ENCODE measurements at regions not wholly inside any gene's neighbourhood (a gene's known extent, or its start where the extent isn't known, plus 50 kb on each side); places are given as distances from the start of the nearest gene placed in this dataset.

DNA sequence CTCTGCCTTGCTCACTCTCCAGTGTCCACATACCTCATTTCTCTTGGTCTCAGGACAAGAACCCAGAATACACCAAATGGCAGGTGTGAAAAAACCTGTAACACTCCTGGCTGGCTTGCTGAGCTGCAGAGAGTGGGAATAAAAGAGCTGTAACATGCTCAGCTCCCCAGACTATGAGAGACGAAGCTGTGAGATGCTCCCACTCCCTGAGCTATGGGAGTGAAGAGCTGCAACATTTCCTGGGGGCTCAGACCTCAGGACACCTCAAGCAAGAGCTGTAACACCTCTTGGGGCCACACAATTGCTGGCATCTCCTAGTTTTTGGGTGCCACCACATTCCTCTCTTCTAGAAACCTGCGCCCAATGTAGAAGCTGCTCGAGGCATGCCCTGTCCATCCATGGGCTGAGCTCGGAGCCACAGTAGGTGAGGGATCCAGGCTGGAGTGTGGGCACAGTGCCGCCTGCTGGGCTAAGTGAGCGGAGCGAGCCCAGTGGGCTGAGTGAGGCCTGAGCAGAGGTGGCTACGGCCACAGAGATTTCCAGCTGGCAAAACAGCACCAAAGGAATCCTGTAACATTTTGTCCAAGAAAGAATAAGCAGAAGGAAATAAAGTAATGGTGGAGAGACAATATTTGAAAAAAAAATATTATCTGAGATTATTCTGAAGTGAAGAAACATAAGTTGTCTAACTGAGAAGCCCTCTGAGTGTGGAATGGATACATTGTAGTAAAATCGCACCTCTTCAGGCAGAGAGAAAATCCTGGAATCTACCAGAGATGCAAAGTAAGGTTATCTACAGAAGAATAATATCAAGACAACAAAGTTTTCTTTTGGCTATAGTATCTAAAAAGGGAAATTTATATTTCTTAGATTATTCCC lies 186.2 kb upstream of the PCDH9 start:
- TF ChIP-seq CTCF (IDR thresholded peaks at IDR 0.05; ENCODE audit: insufficient read depth, low read depth, low read length, missing control alignments), result peak; percentile 64
- H3K4me3 ChIP-seq (ENCODE audit: low read length), result no peak overlapping the region
- DNase-seq (ENCODE audit: low read depth), result peak; percentile 50

DNA sequence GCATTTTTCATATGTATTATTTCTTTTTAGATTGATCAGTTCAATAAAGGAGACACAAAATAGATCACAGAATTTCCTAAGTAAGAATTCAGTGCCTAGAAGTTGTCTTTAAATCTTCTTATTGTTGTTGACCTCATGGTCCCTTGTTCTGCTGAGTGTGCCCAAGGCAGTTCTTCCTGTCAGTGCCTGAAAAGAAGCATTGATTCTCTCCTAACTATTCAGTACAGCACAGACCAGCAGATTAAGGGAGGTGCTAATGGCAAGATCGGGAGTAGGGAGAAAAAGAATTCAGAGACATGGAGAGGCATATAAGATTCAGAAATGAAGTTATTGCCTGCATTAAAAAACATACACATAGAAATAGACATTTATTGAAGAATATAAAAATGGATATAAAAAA lies 180.5 kb upstream of the PCDH9 start:
- no peak overlapping the region for H3K4me3 ChIP-seq (ENCODE audit: low read length)
- no peak for DNase-seq (ENCODE audit: low read depth)
- no peak for TF ChIP-seq CTCF (IDR thresholded peaks at IDR 0.05; ENCODE audit: insufficient read depth, low read depth, low read length, missing control alignments)

DNA sequence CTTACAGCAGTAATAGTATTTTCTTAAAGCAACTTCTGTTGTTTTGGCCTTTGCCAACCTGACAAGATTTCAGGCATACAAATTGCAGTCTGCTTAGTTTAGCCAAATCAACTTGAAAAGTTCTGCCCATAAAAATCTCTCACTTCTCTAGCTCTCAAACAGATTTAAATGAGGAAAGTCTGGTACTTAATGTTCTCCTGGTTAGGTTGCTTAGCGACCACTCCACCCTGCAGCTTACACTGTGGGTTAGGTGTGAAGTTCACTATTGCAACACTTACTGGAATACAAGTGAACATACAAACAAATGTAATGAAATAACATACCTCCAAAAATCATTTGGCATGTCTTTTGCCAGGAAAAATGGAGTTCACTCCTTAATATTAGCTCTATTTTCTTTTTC lies 178.7 kb upstream of the PCDH9 start:
- peak; percentile 51 for DNase-seq (ENCODE audit: low read depth)
- TF ChIP-seq CTCF (IDR thresholded peaks at IDR 0.05; ENCODE audit: insufficient read depth, low read depth, low read length, missing control alignments), result no peak
- no peak overlapping the region for H3K4me3 ChIP-seq (ENCODE audit: low read length)

DNA sequence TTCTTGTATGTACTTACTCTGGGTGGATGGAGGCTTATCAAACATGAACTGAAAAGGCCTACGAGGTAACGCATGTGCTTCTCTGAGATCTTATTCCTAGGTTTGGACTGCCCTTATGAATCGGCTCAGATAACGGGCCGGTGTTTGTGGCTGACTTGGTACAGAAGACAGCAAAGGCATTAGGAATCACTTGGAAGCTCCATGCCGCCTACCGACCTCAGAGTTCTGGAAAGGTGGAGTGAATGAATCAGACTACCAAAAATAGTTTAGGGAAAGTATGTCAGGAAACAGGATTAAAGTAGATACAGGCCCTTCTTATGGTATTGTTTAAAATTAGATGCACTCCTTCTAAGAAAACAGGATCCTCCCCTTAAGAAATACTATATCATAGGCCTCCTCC lies 172.4 kb upstream of the PCDH9 start:
- TF ChIP-seq CTCF (IDR thresholded peaks at IDR 0.05; ENCODE audit: insufficient read depth, low read depth, low read length, missing control alignments), result no peak
- DNase-seq (ENCODE audit: low read depth), result no peak
- no peak overlapping the region for H3K4me3 ChIP-seq (ENCODE audit: low read length)

DNA sequence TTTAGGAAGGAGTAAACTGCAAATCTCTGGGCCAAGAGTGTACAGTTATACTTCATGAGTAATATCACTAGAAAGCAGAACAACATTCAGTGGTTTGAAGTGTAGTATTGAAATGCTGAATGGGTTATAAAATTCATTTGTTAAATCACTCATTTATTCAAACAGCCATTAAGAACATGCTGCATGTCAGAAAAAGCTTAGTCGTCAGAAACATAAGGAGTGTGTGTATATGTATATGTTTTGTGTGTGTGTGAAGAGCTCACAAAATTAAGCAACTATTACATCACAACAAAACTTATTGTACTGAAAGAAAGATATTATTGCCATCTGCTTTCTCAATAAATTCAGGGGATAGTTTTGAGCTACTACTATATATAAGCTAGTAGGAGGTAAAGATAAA lies 165.4 kb upstream of the PCDH9 start:
- no peak for DNase-seq (ENCODE audit: low read depth)

DNA sequence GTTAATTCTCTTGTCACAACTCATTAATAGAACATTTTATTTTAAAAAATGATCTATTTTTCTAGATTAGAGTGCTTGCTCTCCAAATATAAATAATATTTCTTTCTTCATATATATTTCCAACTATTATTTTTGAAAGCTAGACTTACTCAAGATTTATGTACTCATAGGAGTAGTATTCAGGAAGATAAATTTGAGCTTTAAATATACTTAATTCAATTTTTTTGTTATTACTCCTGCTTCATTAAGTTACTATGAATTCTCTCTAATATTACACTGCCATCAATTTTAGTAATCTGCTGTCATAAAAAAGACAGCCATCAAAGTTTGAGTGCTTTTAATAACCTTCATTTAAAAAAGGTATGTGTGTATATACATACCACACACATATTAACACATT lies 161.9 kb upstream of the PCDH9 start:
- DNase-seq (ENCODE audit: low read depth), result no peak
- H3K4me3 ChIP-seq (ENCODE audit: low read length), result no peak overlapping the region
- TF ChIP-seq CTCF (IDR thresholded peaks at IDR 0.05; ENCODE audit: insufficient read depth, low read depth, low read length, missing control alignments), result no peak

More for the DNA sequence above, 165.4 kb upstream of the PCDH9 start:
- no peak for TF ChIP-seq CTCF (IDR thresholded peaks at IDR 0.05; ENCODE audit: insufficient read depth, low read depth, low read length, missing control alignments)
- H3K4me3 ChIP-seq (ENCODE audit: low read length), result no peak overlapping the region

Data from epithelial cell of esophagus (primary cell).